ENCODE measurements at regions not wholly inside any gene's neighbourhood (a gene's known extent, or its start where the extent isn't known, plus 50 kb on each side); places are given as distances from the start of the nearest gene placed in this dataset.

DNA sequence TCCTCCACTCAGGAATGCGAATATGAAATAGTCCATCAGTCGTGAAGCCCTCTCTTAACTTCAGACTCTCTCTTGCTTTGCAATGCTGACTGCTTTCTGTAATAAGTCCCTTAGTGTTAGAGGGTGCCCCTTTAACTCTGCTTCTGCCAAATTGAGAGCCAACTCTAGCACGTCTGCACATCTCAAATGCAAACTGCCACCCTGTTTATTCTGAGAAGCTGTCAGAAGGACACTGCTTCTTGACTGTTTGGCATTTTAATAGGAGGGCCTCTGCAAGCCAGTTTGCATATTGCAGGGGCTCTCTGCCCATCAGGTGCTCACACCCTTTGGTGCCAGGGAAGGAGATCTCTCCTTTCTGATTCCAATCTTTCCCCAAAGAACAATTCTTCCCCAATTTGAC lies 589.8 kb upstream of the CDH4 start:
- DNase-seq, result no peak

DNA sequence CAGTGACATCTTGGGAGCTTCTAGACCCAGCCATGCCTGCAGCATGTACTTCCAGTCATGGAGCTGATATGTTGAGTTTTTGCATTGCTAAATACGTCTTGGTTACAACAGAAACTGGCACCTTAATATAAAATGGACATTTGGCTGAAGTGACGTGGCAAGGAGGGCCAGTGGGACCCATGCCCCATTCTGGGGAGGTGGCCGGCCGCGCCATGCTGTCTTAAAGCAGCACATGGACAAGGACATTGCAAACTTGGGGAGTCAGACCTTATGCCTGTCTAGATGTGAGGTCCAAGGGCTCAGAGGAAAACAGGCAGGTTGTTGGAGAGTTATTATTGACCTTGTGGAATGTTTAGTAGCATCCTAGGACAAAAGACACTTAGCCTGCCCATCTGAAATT lies 588.0 kb upstream of the CDH4 start:
- DNase-seq, result no peak

GRCh38 chr20:60667641-60668040 lies 584.4 kb upstream of the CDH4 start:
- DNase-seq, result no peak

DNA sequence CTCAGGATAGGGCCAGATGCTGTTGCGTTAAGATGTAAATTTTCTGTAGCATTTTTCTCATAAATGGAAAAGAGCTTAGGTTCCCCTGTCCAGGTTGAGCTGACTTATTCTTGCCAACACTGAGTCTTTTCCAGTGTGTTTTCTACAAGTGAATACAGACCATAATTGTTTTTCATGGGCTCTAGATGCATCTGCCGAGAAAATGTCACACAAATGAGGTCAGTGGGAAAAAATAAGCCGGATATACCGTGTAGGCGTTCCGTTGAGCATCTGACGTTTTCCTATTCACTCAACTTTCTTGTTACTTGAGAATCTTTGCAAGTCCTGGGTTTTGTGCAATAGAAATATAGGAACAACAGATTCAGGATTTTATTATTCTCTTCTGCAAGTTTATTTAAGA lies 582.9 kb upstream of the CDH4 start:
- DNase-seq, result no peak

DNA sequence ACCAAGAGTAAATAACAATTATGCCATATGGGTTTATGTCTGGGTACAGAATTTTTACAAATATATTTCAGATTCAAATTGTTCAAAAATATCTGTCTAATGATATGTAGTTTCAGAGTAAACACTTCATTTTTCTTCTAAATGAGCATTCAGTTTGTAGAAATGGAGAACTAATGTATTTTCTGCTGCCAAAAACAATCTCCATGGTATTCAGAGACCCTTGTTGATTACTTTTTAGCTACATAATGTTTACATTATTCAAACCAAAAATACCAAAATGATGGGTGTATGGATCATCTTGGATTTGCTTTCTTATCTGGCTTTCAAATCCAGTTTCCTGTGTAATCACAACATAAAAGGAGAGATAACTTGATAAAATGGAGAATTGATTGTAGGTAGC lies 576.0 kb upstream of the CDH4 start:
- DNase-seq, result no peak

GRCh38 chr20:60677819-60678218 lies 574.2 kb upstream of the CDH4 start:
- DNase-seq, result no peak

DNA sequence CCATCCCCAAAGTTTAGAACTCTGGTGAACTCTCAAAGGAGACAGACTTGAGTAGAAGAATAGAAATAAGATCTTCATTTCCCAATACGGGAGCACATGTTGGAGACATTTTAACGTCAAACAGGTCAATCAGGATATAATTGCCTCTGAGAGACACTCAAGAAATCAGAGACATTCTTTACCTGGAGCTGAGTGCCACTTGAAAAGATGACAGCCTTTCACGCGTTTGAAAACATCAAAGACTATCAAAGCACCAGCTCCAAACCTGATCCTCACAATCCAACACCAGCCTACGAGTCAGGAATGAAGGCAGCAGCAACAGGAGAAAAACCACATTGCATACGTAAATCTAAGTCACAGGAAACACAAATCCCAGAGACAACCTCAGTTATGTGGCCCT lies 571.5 kb upstream of the CDH4 start:
- DNase-seq, result no peak

DNA sequence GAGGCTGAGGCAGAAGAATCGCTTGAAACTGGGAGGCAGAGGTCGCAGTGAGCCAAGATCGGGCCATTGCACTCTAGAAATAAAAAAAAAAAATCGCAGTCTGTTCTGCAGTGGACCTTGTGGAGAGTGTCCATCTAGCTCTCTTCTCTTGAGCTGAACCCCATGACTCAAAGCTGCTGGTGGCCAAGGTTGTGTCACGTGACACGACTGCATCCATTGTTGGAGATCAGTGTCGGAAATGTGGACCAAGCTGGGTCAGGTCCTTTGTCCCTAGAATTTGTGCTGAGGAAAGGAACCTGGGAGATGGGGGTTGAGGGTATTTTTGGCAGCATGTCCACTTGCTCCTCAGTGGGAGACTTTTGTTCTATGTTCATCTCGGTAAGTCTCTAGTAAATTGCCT lies 564.8 kb upstream of the CDH4 start:
- no peak for DNase-seq

GRCh38 chr20:60690771-60691170 lies 561.3 kb upstream of the CDH4 start:
- no peak for DNase-seq

DNA sequence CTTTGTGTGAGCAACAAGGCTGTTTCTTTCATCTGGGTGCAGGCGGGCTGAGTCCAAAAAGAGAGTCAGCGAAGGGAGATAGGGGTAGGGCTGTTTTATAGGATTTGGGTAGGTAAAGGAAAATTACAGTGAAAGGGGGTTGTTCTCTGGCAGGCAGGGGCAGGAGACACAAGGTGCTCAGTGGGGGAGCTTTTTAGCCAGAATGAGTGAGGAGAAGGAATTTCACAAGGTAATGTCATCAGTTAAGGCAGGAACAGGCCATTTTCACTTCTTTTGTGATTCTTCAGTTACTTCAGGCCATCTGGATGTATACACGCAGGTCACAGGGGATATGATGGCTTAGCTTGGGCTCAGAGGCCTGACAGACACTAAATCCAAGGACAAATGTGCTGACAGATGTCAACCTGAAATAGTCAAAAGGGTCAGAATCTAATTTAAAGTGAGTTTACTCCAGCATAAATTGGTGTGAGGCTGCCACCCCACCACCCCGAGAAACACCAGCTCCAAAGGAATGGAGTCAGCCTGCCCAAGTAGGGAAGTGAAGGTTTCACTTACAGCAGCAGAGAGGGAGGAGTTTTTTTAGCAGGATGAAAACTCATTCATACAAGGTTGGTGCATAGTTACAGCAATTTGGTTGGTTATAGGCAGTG lies 560.0 kb upstream of the CDH4 start:
- DNase-seq, result no peak

DNA sequence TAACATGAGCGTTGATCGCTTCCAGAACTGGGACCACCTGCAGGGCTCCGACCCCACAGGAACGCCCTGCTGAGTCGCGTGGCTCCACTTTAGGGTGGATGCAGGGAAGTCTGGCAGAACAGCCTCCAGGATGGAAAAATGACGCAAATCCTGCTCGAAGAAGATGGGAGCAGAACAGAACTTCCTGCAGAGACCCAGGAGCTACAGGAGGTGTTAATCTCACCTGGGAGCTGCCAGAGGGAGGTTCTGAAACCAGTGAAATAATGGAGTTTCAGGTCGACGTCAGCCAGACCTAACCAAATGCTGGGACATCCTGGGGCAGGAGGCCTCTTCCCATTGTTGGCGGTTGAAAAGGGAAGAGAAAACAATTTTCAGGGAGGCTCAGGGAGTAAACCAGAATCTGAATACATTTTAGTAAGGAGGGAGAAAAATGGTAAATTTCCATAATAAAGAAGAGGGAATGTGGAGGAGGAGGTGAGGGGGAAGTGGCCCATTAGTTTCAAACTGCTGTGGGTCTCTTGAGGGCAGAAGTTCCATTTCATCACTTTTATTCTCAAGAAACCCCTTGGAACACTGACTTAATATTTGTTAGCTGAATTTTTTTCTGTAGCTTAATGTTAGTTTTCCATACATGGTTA lies 558.4 kb upstream of the CDH4 start:
- no peak for DNase-seq

GRCh38 chr20:60694763-60695162 lies 557.3 kb upstream of the CDH4 start:
- no peak for DNase-seq

DNA sequence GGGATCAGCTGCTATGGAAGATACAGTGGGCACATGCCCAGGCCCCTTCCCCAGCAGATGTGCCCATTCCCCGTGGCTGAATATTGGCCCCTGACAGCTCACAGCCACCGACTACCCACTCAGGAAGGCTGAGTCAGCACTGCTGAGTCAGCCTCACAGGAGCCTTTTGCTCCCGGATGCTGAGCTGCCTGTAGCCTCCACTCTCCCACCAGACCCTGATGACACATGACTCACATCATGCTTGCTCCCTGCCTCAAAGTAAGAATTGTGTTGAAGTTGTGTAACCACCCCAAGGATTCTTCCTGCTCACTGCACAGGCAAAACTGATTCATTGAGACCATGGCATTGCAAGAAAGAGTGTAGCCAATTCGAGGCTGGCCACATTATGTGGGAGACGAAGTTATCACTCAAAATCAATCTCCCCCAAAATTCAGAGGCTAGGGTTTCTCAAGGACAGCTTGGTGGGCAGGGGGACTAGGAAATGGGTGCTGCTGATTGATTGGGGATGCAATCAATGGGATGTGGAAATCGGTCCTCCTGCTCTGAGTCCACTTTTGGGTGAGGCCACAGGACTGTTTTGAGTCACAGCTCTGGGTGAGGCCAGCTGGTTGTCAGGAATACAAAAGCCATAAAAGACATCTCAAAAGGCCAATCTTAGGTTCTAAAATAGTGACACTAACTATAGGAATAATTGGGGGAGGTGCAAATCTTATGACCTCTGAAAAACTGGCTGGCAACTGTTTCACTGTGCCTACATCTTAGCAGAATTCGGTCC lies 556.6 kb upstream of the CDH4 start:
- no peak for DNase-seq

DNA sequence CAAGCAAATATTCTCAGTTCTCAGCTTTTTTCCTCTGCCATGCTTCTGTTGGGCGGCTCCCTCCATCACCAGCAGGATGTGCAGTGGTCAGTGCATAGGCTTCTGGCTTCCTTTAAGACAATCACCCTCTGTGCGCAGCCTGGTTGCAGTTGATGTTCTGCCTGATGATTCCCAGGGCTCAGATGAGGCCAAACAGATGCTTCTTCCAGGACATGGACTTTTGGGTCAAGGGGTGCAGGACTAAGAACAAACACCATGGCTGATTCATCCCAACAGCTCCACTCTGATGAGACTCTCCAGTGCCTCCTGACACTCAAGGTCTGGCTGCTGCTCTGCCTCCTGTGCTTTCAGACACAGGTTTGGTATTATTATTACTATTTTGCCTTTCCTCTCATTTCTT lies 554.8 kb upstream of the CDH4 start:
- no peak for DNase-seq

DNA sequence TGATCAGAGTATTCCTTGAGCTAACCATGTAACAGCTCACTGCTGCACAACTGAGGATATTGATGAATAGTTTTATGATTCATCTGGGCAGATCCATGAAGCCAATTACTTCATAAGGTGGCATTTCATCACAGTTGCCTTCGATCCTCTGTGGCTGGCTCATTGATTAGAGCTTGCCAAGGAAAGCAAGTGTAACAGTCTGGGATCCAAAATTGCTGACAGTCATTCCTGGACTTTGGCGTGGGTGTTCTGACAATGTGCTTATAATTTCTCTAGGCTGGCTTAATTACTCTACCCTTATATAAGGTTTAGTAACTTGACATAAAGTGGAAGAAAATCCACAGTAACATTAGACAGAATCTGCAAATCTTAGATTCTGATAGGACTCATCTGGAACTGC lies 551.3 kb upstream of the CDH4 start:
- no peak for DNase-seq

DNA sequence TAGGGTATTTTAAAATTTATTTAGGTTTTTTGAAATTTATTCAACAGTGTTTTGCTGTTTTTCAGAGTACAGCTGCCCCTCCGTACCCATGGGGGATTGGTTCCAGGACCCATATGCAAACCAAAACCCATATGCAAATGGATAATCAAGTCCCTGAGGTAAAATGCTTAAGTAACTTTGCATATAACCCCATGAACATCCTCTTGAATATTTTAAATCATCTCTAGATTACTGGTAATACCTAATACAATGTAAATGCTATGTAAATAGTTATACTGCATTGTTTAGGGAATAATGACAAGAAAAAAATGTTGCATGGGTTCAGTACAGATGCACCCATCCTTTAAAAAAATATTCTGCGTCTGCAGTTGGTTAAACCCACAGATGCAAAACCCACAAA lies 547.9 kb upstream of the CDH4 start:
- DNase-seq, result no peak

DNA sequence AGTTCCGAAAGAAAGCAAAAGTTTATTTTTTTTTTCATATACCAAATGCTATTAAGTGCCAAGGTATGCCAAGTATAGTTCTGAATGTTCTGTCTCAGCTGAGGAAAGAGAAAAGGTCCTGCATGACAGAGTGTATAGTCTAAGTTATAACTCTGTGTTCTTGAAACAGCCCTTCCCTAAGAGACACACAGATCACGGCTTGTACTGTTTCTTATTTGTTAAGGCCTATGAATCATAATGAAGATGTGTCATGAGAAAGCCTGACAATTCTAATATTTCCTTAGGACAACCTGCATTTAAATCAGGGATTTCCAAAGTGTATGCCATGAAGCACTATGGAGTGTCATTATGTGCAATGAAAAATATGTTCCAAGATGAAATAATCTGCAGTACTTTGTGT lies 538.7 kb upstream of the CDH4 start:
- DNase-seq, result no peak

- DNase-seq, result no peak
These were observed 536.9 kb upstream of the CDH4 start for GRCh38 chr20:60715172-60715571.

DNA sequence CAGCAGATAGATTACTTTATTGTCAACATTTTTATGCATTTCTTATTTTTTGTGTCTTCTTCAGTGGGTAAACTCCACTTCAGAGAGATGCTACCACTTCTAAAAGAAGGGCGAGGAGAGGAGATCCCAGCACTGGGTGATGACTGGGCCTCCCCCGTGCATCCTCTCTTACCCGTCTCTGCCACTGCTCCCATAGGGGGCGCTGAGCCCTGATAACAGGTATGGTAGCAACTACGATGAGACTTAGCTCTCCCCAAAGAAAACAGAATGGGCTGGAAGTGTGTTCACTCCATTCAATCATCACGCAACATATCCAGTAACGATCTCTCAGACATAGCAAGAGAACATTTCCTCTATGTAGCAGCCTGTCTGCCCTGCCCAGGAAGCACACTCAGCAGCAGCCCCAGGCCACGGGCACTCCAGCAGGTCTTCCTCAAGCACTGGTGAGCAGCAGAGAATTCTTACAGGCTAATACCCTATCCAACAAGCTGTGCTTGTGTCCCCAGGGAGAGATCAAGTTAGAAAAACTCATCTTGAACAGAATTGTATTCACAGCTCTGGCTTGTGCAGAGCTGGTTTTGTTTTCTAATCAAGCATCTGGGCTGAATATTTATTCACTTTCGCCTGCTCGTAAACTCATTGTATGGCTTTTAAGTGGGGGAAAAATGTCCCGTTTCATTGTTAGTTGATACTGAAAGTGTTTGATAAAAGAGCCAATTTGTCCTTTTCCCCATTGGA lies 533.1 kb upstream of the CDH4 start:
- no peak for DNase-seq

DNA sequence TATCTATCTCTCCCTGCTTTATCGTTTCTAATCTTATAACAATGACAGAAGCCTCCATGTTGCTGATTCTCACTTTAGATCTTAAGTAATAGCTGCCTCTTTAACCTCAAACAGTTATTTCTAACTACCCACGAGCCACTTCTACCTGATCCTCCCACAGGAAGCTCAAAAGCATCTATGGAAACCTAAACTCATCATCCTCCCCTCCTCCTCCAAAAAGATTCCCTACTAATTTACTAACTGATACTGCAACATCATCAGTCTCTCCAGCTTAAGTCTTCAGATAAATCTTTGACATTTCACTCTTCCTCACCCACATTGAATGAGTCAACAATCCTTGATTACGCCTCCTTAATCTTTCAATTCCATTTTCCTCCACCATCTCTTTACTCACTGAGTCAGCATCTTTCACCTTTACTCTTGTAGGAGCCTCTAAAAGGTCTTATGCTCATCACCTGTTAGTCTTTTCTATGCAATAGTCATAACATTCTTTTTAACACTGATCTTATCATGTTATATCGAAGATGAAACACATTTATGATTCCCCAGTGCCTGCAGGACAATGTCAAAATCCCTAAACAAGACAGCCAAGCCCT lies 526.7 kb upstream of the CDH4 start:
- DNase-seq, result no peak

DNA sequence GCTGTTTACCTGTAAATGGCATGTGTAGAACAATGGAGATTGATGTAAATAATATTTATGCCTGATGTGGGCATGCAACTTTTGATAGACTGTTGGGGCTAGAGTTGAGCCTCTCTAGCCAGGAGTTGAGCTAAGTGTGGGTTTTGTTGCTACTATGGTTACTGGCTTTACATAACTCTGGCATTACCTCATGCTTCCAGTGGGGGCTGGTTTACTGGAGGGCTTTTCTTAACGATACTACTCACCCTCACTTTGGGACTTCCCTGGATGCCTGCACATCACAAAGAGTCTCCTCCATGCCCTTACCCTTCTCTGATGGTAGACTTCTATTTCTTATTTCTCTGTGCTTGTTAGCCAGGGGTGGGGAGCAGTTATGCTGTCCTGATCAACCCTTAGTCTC lies 524.6 kb upstream of the CDH4 start:
- DNase-seq, result no peak

DNA sequence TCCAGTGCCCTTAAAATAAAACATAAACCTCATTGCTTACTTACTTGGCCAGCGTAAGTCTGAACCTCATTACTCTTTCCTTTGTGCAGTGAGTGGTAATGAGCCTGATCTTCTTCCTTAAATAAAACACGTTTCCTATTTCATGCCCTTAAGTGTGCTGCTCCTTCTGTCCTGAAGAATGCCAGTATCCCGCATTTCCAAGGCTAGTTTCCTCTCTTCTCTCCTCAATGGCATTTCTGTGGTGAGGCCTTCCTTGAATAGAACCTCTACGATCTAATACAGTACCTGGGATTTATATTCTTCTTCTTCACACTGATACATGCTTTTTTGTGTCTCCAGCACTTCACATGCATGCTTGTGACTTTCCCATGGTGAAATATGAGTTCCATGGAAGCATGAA lies 523.4 kb upstream of the CDH4 start:
- no peak for DNase-seq

GRCh38 chr20:60729135-60729900 lies 522.7 kb upstream of the CDH4 start:
- no peak for DNase-seq

All from DMS 273 treated with DMSO at 0.1 percent for 48 hours (cell line).